HTR-8/SVneo (cell line): ENCODE measurements at regions not wholly inside any gene's neighbourhood (a gene's known extent, or its start where the extent isn't known, plus 50 kb on each side); places are given as distances from the start of the nearest gene placed in this dataset.

Experiments
- DNase-seq: peaks from one replicate; pipeline ENCODE4 v3.0.0; 2011; ENCODE audit warnings: low spot score, mixed read lengths; ENCODE audit not compliant: insufficient read length
- FAIRE-seq: peaks from 2 replicates; lab custom pipeline; 2011; peaks lifted over from hg19 to GRCh38; lab: Jason Lieb, UNC

GRCh38 chr15:47486040-47486439 lies 231.3 kb upstream of the SEMA6D start:
- no peak for DNase-seq
- no peak for FAIRE-seq

- DNase-seq: no peak
- no peak for FAIRE-seq
Observed at GRCh38 chr15:47492195-47492594, 225.1 kb upstream of the SEMA6D start.

GRCh38 chr15:47493357-47494247 lies 223.7 kb upstream of the SEMA6D start:
- FAIRE-seq (no peak), DNase-seq (no peak)

- no peak for FAIRE-seq
- no peak for DNase-seq
Observed at GRCh38 chr15:47496343-47497185, 220.7 kb upstream of the SEMA6D start.

GRCh38 chr15:47500842-47501241 lies 216.5 kb upstream of the SEMA6D start:
- DNase-seq (no peak), FAIRE-seq (no peak)

GRCh38 chr15:47502041-47502440 lies 215.3 kb upstream of the SEMA6D start:
- DNase-seq (no peak), FAIRE-seq (no peak)

- no peak for DNase-seq
- no peak for FAIRE-seq
Observed at GRCh38 chr15:47503876-47504275, 213.4 kb upstream of the SEMA6D start.

GRCh38 chr15:47504624-47505256 lies 212.6 kb upstream of the SEMA6D start:
- DNase-seq (no peak), FAIRE-seq (no peak)

- DNase-seq: no peak
- FAIRE-seq: no peak
Observed at GRCh38 chr15:47505712-47506328, 211.5 kb upstream of the SEMA6D start.

GRCh38 chr15:47506329-47507100 lies 210.8 kb upstream of the SEMA6D start:
- no peak for DNase-seq
- FAIRE-seq: no peak

- no peak for DNase-seq
- FAIRE-seq: no peak
Observed at GRCh38 chr15:47507221-47507985, 209.9 kb upstream of the SEMA6D start.

- FAIRE-seq (no peak), DNase-seq (no peak)
Observed at GRCh38 chr15:47511261-47511660, 206.0 kb upstream of the SEMA6D start.

GRCh38 chr15:47513471-47513870 lies 203.8 kb upstream of the SEMA6D start:
- FAIRE-seq: no peak
- DNase-seq: no peak

GRCh38 chr15:47514200-47514652 lies 203.1 kb upstream of the SEMA6D start:
- FAIRE-seq (no peak), DNase-seq (peak; percentile 36)

GRCh38 chr15:47516558-47516957 lies 200.7 kb upstream of the SEMA6D start:
- FAIRE-seq: no peak
- DNase-seq: no peak

GRCh38 chr15:47516972-47517371 lies 200.3 kb upstream of the SEMA6D start:
- FAIRE-seq (no peak), DNase-seq (no peak)

GRCh38 chr15:47517737-47518136 lies 199.6 kb upstream of the SEMA6D start:
- DNase-seq: no peak
- no peak for FAIRE-seq

- DNase-seq (no peak), FAIRE-seq (no peak)
Observed at GRCh38 chr15:47523681-47524475, 193.4 kb upstream of the SEMA6D start.
